ENCODE measurements at regions not wholly inside any gene's neighbourhood (a gene's known extent, or its start where the extent isn't known, plus 50 kb on each side); places are given as distances from the start of the nearest gene placed in this dataset.

DNA sequence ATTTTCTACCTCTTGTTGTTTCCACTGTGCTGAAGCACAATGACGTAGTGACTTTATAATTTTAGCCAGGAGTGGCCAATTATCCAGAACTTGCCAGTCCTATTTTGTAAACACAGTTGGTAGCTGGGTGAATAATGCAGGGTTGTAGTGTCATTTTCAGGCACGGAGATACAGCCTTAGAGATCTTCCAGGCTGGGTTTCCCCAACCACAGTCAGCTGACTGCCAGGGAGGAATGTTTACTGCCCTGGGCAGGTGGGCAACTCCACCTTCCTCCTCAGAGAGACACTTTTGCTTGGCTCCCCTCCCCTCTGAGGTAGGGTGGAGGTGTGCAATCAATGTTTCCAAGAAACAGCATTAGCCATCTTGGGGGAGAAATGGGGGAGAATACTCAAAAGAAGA is 228.1 kb upstream of the NR4A3 start:
- Histone ChIP-seq H3K4me3 (ENCODE audit: low read depth, low read length) (no peak overlapping the region), H2AFZ (ENCODE audit: low read length, unreplicated experiment) (no peak overlapping the region), H3K27me3 (ENCODE audit: insufficient read depth, low read length) (peaks cover 11% of the 10 kb centered on the region; the same call in 1 of the 2 replicates), H3K79me2 (ENCODE audit: control insufficient read depth, insufficient read depth, low read length, unreplicated experiment) (no peaks in the 10 kb centered on the region), H3K36me3 (ENCODE audit: insufficient read depth, low read length) (no peaks in the 10 kb centered on the region), H3K27ac (ENCODE audit: low read depth, low read length) (no peak overlapping the region), H3K4me1 (ENCODE audit: control insufficient read depth, insufficient read depth, low read length, unreplicated experiment) (no peaks in the 10 kb centered on the region)

DNA sequence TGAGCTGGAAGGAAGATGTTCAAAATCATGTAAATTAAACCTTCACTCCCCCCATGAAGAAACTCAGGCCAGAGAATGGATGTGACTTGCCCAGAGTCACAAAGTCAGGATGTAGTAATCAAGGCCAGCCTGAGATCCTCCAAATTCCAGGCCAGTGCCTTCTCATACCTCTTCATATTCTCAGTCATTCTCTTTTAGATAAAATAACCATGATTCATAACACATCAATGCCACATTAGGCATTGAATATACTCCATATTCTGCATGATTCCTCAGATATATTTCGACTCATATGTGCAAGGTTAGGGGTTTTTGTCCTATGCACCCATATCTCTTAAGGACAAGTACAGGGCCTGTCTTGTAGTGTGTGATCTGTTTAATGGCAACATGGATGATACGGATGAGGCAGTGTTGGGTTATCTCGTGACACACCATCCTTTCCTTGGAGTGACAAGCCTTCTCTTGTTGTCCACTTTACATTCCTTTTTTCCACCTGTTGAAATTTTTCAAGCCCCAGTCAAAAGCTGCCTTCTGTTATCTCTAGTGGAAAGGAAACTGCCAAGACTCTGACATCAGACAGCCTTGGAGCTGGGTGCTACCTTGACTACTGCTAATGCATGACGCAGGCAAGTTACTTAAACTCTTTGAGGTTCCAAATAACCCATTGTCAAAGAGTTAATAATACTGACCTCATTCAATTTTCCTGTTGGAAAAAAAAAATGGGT is 227.5 kb upstream of the NR4A3 start:
- H3K79me2 ChIP-seq (ENCODE audit: control insufficient read depth, insufficient read depth, low read length, unreplicated experiment), result no peaks in the 10 kb centered on the region
- no peak overlapping the region for H3K4me3 ChIP-seq (ENCODE audit: low read depth, low read length)
- no peaks in the 10 kb centered on the region for H3K4me1 ChIP-seq (ENCODE audit: control insufficient read depth, insufficient read depth, low read length, unreplicated experiment)

DNA sequence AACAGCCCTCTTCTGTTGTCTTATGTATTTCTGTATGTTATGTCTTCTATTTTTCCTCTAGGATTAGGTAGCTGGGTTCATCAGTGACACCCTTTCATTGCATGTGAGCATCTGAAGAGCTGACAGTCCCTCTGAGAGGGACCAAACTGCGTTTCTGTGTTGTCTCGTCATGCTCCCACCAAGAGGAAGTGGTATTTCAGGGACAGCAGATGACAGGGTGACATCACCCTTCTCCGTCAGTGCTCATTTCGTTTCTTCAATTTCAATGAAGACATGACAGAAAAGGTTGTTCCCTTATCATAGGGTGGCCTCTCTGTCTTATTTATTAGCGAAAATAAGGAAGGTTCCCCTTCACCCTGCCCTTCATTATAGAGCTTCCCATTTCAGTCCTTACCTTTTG is 225.9 kb upstream of the NR4A3 start:
- no peaks in the 10 kb centered on the region for H3K79me2 ChIP-seq (ENCODE audit: control insufficient read depth, insufficient read depth, low read length, unreplicated experiment)
- H3K27ac ChIP-seq (ENCODE audit: low read depth, low read length), result no peak overlapping the region
- H3K36me3 ChIP-seq (ENCODE audit: insufficient read depth, low read length), result no peaks in the 10 kb centered on the region
- no peaks in the 10 kb centered on the region for H3K4me1 ChIP-seq (ENCODE audit: control insufficient read depth, insufficient read depth, low read length, unreplicated experiment)
- H2AFZ ChIP-seq (ENCODE audit: low read length, unreplicated experiment), result no peak overlapping the region
- no peak overlapping the region for H3K4me3 ChIP-seq (ENCODE audit: low read depth, low read length)
- 0 out of 2 replicates have a peak, but pooled peaks cover 8% of the 10 kb centered on the region for H3K27me3 ChIP-seq (ENCODE audit: insufficient read depth, low read length)

More for the DNA sequence above, 227.5 kb upstream of the NR4A3 start:
- H3K27ac ChIP-seq (ENCODE audit: low read depth, low read length), result no peak overlapping the region
- H3K36me3 ChIP-seq (ENCODE audit: insufficient read depth, low read length), result no peaks in the 10 kb centered on the region
- no peak overlapping the region for H2AFZ ChIP-seq (ENCODE audit: low read length, unreplicated experiment)
- H3K27me3 ChIP-seq (ENCODE audit: insufficient read depth, low read length), result 0 out of 2 replicates have a peak, but pooled peaks cover 8% of the 10 kb centered on the region

DNA sequence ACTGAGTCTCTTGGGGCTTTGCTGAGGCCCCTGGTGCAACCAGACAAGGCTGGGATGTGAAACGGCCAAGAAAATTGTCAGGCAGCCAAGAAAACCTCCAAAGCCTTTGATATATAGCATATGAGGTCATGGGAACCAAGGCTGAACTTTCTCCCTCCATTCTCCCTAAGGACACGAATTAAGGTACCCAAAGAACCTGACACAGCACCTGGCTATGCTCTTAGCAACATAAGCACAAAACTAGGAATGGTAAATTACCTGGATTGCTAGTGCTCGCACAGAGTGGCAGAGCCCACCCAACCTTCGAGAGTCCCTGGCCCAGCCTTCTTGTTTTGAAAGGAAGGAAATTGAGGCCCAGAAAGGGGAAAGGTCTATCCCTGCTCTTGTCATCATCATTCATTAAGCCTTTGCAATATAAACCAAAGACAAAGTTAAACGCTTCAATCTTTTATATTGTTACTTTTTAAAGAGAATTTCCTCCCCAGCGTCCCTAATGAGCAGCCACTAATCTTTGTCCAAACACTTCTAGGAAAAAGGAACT is 220.0 kb upstream of the NR4A3 start:
- Histone ChIP-seq H3K4me3 (ENCODE audit: low read depth, low read length) (no peak overlapping the region), H3K79me2 (ENCODE audit: control insufficient read depth, insufficient read depth, low read length, unreplicated experiment) (no peaks in the 10 kb centered on the region), H3K36me3 (ENCODE audit: insufficient read depth, low read length) (no peaks in the 10 kb centered on the region), H3K27ac (ENCODE audit: low read depth, low read length) (no peak overlapping the region), H2AFZ (ENCODE audit: low read length, unreplicated experiment) (no peak overlapping the region), H3K27me3 (ENCODE audit: insufficient read depth, low read length) (peaks cover 30% of the 10 kb centered on the region), H3K4me1 (ENCODE audit: control insufficient read depth, insufficient read depth, low read length, unreplicated experiment) (no peaks in the 10 kb centered on the region)

DNA sequence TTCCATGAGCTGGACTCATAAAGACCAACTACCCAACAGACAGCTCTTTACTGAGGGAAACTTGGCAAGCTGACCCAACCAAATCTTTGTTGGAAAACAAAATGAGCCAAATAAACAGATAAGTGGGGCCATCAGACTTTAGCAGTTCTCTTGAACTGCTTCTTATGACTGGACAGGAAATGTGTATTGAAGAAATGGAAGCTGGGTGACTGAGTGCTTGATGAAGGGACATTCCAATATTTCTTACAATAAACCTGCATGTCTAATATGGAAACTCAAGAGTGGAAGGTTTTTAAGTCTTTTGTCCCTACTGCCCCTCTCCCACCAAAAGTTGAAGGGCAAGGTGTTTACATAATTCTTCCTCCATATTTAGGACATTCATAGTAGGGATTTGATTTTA is 218.8 kb upstream of the NR4A3 start:
- Histone ChIP-seq H3K4me3 (ENCODE audit: low read depth, low read length) (no peak overlapping the region), H2AFZ (ENCODE audit: low read length, unreplicated experiment) (no peak overlapping the region), H3K79me2 (ENCODE audit: control insufficient read depth, insufficient read depth, low read length, unreplicated experiment) (no peaks in the 10 kb centered on the region), H3K4me1 (ENCODE audit: control insufficient read depth, insufficient read depth, low read length, unreplicated experiment) (no peaks in the 10 kb centered on the region), H3K27me3 (ENCODE audit: insufficient read depth, low read length) (peaks cover 30% of the 10 kb centered on the region), H3K36me3 (ENCODE audit: insufficient read depth, low read length) (no peaks in the 10 kb centered on the region), H3K27ac (ENCODE audit: low read depth, low read length) (no peak overlapping the region)

DNA sequence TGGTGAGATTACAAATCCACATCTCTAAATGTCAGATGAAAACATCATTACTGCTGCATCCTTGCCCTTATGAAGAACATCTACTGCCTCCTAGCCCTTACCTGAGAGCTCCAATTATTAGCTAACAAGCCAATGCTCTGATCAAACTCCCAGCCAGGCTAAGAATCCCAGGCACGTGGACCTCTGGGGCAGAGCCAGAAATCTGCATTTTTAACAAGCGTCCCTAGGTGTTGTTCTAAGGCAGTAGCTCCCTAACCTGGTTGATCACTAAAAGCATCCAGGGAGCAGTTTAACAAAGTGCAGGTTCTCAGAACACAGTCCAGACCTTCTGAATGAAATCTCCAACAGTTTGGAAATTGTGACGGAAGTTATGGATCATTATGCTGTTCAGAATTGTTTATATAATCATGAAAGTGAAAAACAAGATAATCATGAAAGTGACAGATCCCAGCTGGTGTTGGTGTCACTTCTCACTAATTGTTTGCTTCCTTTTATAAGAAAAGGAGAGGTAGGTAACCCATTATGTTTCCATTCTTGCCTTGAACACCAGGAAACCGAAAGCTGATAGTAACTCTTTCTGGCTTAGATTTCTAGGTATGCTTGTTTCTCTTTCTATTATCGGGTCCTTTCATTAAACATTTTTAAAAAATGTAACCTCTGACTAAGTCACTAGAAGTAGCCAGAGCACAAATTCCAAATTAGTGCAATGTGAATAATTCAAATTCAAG is 216.5 kb upstream of the NR4A3 start:
- H3K36me3 ChIP-seq (ENCODE audit: insufficient read depth, low read length), result no peaks in the 10 kb centered on the region
- H3K27me3 ChIP-seq (ENCODE audit: insufficient read depth, low read length), result peaks cover 35% of the 10 kb centered on the region
- H3K4me1 ChIP-seq (ENCODE audit: control insufficient read depth, insufficient read depth, low read length, unreplicated experiment), result no peaks in the 10 kb centered on the region
- H3K27ac ChIP-seq (ENCODE audit: low read depth, low read length), result no peak overlapping the region
- no peak overlapping the region for H2AFZ ChIP-seq (ENCODE audit: low read length, unreplicated experiment)
- H3K79me2 ChIP-seq (ENCODE audit: control insufficient read depth, insufficient read depth, low read length, unreplicated experiment), result no peaks in the 10 kb centered on the region
- H3K4me3 ChIP-seq (ENCODE audit: low read depth, low read length), result no peak overlapping the region

DNA sequence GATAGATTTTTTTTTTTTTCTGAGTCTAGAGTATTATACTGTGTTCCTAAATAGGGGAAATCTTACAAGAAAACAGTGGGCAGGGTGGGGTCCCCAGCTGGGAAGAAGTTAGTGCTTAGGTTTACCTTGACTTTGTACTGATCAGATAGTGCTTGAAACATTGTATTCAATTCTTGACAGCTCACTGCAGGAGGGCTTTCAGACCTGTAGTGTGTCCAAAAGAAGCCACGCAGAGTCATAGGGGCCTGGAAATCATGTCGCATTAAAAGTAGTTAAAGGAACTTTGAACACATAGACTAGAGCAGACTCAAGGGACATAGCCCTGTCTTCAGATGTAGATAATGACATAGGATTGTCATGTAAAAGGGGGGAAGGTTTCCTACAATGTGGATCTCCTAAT is 215.4 kb upstream of the NR4A3 start:
- H3K79me2 ChIP-seq (ENCODE audit: control insufficient read depth, insufficient read depth, low read length, unreplicated experiment), result no peaks in the 10 kb centered on the region
- H3K27ac ChIP-seq (ENCODE audit: low read depth, low read length), result no peak overlapping the region
- peaks cover 35% of the 10 kb centered on the region for H3K27me3 ChIP-seq (ENCODE audit: insufficient read depth, low read length)
- no peaks in the 10 kb centered on the region for H3K36me3 ChIP-seq (ENCODE audit: insufficient read depth, low read length)
- no peak overlapping the region for H3K4me3 ChIP-seq (ENCODE audit: low read depth, low read length)
- H2AFZ ChIP-seq (ENCODE audit: low read length, unreplicated experiment), result no peak overlapping the region
- no peaks in the 10 kb centered on the region for H3K4me1 ChIP-seq (ENCODE audit: control insufficient read depth, insufficient read depth, low read length, unreplicated experiment)

DNA sequence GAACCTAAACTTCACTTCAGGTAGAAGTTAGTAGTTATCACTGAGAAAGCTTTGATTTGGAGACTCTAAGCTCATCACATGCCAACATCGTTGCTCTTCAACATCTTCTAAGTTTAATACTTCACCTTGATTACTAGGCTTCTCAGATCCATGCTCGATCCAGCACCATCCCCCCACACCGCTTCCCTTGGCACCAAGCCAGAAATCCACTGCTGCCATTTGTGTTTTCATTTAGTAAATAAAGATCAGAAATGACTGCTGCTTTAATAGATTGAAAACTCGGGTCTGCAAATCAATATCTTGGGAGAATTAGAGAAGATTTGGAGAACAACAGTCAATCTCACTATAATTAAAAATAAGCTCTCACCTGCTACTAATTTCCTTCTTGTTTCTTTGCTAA is 214.7 kb upstream of the NR4A3 start:
- H3K4me3 ChIP-seq (ENCODE audit: low read depth, low read length), result no peak overlapping the region
- H3K36me3 ChIP-seq (ENCODE audit: insufficient read depth, low read length), result no peaks in the 10 kb centered on the region
- no peak overlapping the region for H2AFZ ChIP-seq (ENCODE audit: low read length, unreplicated experiment)
- H3K27me3 ChIP-seq (ENCODE audit: insufficient read depth, low read length), result peaks cover 35% of the 10 kb centered on the region
- no peaks in the 10 kb centered on the region for H3K79me2 ChIP-seq (ENCODE audit: control insufficient read depth, insufficient read depth, low read length, unreplicated experiment)
- H3K27ac ChIP-seq (ENCODE audit: low read depth, low read length), result no peak overlapping the region
- no peaks in the 10 kb centered on the region for H3K4me1 ChIP-seq (ENCODE audit: control insufficient read depth, insufficient read depth, low read length, unreplicated experiment)

DNA sequence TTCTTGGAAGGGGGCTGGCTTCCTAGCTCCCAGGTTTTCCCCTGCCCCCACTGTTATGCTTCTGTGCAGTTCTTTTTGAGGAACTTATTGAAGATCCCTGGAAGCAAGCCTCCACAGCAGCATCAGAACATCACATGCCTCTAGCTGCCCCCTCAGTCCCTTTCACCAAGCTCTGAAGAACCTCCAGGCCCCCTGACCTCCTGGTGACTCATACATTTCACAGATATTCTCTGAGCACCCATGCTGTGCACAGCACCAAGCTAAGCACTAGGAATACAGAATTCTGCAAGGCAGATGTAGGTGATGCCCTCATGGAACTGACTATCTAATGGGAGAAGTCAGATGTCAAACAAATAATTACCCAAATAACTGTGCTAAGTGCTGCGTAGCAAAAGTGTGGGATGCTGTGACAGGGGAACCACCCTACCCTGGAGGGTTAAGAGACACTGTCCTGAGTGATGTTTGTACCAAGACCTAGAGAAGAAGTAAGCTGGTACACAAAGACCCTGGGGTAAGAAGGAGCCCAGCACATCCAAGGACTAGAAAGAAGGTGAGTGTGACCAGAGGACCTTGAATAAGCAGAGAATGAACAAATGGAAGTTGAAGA is 213.7 kb upstream of the NR4A3 start:
- Histone ChIP-seq H3K4me1 (ENCODE audit: control insufficient read depth, insufficient read depth, low read length, unreplicated experiment) (no peaks in the 10 kb centered on the region), H3K79me2 (ENCODE audit: control insufficient read depth, insufficient read depth, low read length, unreplicated experiment) (no peaks in the 10 kb centered on the region), H3K4me3 (ENCODE audit: low read depth, low read length) (no peak overlapping the region), H3K27ac (ENCODE audit: low read depth, low read length) (no peak overlapping the region), H2AFZ (ENCODE audit: low read length, unreplicated experiment) (no peak overlapping the region), H3K36me3 (ENCODE audit: insufficient read depth, low read length) (no peaks in the 10 kb centered on the region), H3K27me3 (ENCODE audit: insufficient read depth, low read length) (peaks cover 29% of the 10 kb centered on the region)

DNA sequence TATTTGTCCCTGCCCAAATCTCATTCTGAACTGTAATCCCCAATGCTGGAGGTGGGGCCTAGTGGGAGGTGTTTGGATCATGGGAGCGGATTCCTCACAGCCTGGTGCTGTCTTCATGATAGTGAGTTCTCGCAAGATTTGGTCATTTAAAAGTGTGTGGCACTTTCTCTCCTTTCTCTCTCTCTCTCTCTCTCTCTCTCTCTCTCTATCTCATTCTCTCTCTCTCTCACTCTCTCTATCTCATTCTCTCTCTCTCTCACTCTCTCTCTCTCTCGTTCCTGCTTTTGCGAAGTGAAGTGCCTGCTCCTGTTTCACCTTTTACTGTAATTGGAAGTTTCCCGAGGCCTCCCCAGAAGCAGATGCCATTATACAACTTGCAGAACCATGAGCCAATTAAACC is 207.3 kb upstream of the NR4A3 start:
- H3K27me3 ChIP-seq (ENCODE audit: insufficient read depth, low read length), result peaks cover 5% of the 10 kb centered on the region; the same call in 1 of the 2 replicates
- H3K4me3 ChIP-seq (ENCODE audit: low read depth, low read length), result no peak overlapping the region
- H2AFZ ChIP-seq (ENCODE audit: low read length, unreplicated experiment), result no peak overlapping the region
- no peaks in the 10 kb centered on the region for H3K79me2 ChIP-seq (ENCODE audit: control insufficient read depth, insufficient read depth, low read length, unreplicated experiment)
- no peak overlapping the region for H3K27ac ChIP-seq (ENCODE audit: low read depth, low read length)
- no peaks in the 10 kb centered on the region for H3K36me3 ChIP-seq (ENCODE audit: insufficient read depth, low read length)
- H3K4me1 ChIP-seq (ENCODE audit: control insufficient read depth, insufficient read depth, low read length, unreplicated experiment), result no peaks in the 10 kb centered on the region
